GM23338 (cell line): ENCODE measurements at regions not wholly inside any gene's neighbourhood (a gene's known extent, or its start where the extent isn't known, plus 50 kb on each side); places are given as distances from the start of the nearest gene placed in this dataset.
"Not testable (repeated sequence)": the region's sequence is repeated elsewhere in the genome, so short reads cannot be mapped to it uniquely, and the experiment has no call there.

ENCODE experiments used
- ATAC-seq: fragments of 200-7000 bp; cut with Tn5 transposase; 3 replicates; pipeline ENCODE4 v1.9.1; 2020
- DNase-seq: peaks from one replicate; pipeline ENCODE4 v3.0.0-alpha.2; 2015; ENCODE audit warnings: low spot score
- H2AFZ ChIP-seq: fragments of 200-600 bp; sonication (generic); 2 replicates; pipeline ENCODE4 v1.8.0; 2016; ENCODE audit warnings: antibody characterized with exemption, mild to moderate bottlenecking, moderate library complexity
- H3F3A ChIP-seq: fragments of 200-600 bp; sonication (generic); replicated peaks from 2 replicates; pipeline ENCODE4 v1.8.0; 2017; ENCODE audit warnings: antibody characterized with exemption, mixed run types, low read depth
- H3K27ac ChIP-seq: fragments of 200-600 bp; sonication (generic); 2 replicates; pipeline ENCODE4 v1.6.1; 2016; ENCODE audit warnings: low read depth
- H3K27me3 ChIP-seq: fragments of 200-600 bp; sonication (generic); 2 replicates; pipeline ENCODE4 v1.8.0; 2016; ENCODE audit warnings: mild to moderate bottlenecking, mixed run types, moderate library complexity; ENCODE audit not compliant: insufficient read depth
- H3K36me3 ChIP-seq: fragments of 200-600 bp; sonication (generic); 2 replicates; pipeline ENCODE4 v1.8.0; 2016; ENCODE audit warnings: mild to moderate bottlenecking; ENCODE audit not compliant: insufficient read depth
- H3K4me1 ChIP-seq: fragments of 200-600 bp; sonication (generic); 2 replicates; pipeline ENCODE4 v1.8.0; 2016; ENCODE audit warnings: mild to moderate bottlenecking, moderate library complexity; ENCODE audit not compliant: insufficient read depth
- H3K4me2 ChIP-seq: fragments of 200-600 bp; sonication (generic); 2 replicates; pipeline ENCODE4 v1.7.1; 2017; ENCODE audit warnings: mixed run types
- H3K4me3 ChIP-seq: fragments of 200-600 bp; sonication (generic); 2 replicates; pipeline ENCODE4 v1.6.1; 2016; ENCODE audit warnings: mixed run types
- H3K79me2 ChIP-seq: fragments of 200-600 bp; sonication (generic); replicated peaks from 2 replicates; pipeline ENCODE4 v1.8.0; 2017; ENCODE audit warnings: mild to moderate bottlenecking; ENCODE audit not compliant: insufficient read depth
- H3K9me2 ChIP-seq: fragments of 200-600 bp; sonication (generic); 2 replicates; pipeline ENCODE4 v1.8.0; 2017; ENCODE audit not compliant: insufficient read depth
- H4K20me1 ChIP-seq: fragments of 200-600 bp; sonication (generic); replicated peaks from 2 replicates; pipeline ENCODE4 v1.8.0; 2017; ENCODE audit warnings: mild to moderate bottlenecking; ENCODE audit not compliant: insufficient read depth
- H3K27ac Mint-ChIP-seq: 2 replicates; pipeline ENCODE4 v1.8.0; 2020; ENCODE audit warnings: inconsistent platforms, mild to moderate bottlenecking, moderate library complexity, mixed read lengths
- H3K27me3 Mint-ChIP-seq: 3 replicates; pipeline ENCODE4 v1.8.0; 2022; ENCODE audit warnings: low read depth, mild to moderate bottlenecking, moderate library complexity, mixed read lengths, inconsistent platforms; ENCODE audit not compliant: insufficient read depth, poor library complexity
- H3K36me3 Mint-ChIP-seq: 3 replicates; pipeline ENCODE4 v1.8.0; 2021; ENCODE audit warnings: low read depth, mild to moderate bottlenecking, inconsistent platforms, moderate library complexity, mixed read lengths
- H3K4me1 Mint-ChIP-seq: 3 replicates; pipeline ENCODE4 v1.8.0; 2020; ENCODE audit warnings: mild to moderate bottlenecking, inconsistent platforms, mixed read lengths
- H3K4me3 Mint-ChIP-seq: 3 replicates; pipeline ENCODE4 v1.8.0; 2021; ENCODE audit warnings: moderate library complexity, mild to moderate bottlenecking, inconsistent platforms, mixed read lengths
- H3K9me3 Mint-ChIP-seq: 3 replicates; pipeline ENCODE4 v1.8.0; 2020; ENCODE audit warnings: moderate library complexity, mild to moderate bottlenecking, inconsistent platforms, mixed read lengths
- ETS1 ChIP-seq: IDR thresholded peaks from 2 replicates; pipeline ENCODE4 v1.6.1; 2016; ENCODE audit warnings: antibody characterized with exemption
- EZH2phosphoT487 ChIP-seq: fragments of 200-600 bp; sonication (generic); IDR thresholded peaks from one replicate; pipeline ENCODE4 v1.8.1; 2018; ENCODE audit warnings: antibody characterized with exemption; ENCODE audit not compliant: unreplicated experiment
- JUNB ChIP-seq: IDR thresholded peaks from one replicate; pipeline ENCODE4 v1.6.1; 2016; ENCODE audit warnings: antibody characterized with exemption; ENCODE audit not compliant: unreplicated experiment
- POLR2AphosphoS5 ChIP-seq: IDR thresholded peaks from 2 replicates; pipeline ENCODE4 v1.6.1; 2016; ENCODE audit warnings: antibody characterized with exemption, low read depth
- REST ChIP-seq: IDR thresholded peaks from one replicate; pipeline ENCODE4 v1.6.1; 2018; ENCODE audit warnings: antibody characterized with exemption; ENCODE audit not compliant: unreplicated experiment
- STAT1 ChIP-seq: IDR thresholded peaks from one replicate; pipeline ENCODE4 v1.6.1; 2016; ENCODE audit warnings: antibody characterized with exemption; ENCODE audit not compliant: unreplicated experiment
- ZNF114 ChIP-seq: fragments of 250-450 bp; sonication (Bioruptor Pico); IDR thresholded peaks from 2 replicates; pipeline ENCODE4 v1.5.0; 2020; ENCODE audit warnings: mild to moderate bottlenecking, moderate library complexity

GRCh38 chr19:28685802-28686201 is 527.1 kb downstream of the UQCRFS1 start:
- Histone ChIP-seq H3K79me2 (no peaks in the 10 kb centered on the region), H3K4me3 (no peak overlapping the region), H2AFZ (no peak overlapping the region), H3K27ac (no peak overlapping the region), H3K9me2 (no peaks in the 10 kb centered on the region), H3F3A (no peaks in the 10 kb centered on the region), H3K27me3 (no peaks in the 10 kb centered on the region), H4K20me1 (no peaks in the 10 kb centered on the region), H3K4me2 (no peak overlapping the region), H3K4me1 (no peaks in the 10 kb centered on the region), H3K36me3 (no peaks in the 10 kb centered on the region)
- DNase-seq (no peak), ATAC-seq (no peak)
- H3K27ac Mint-ChIP-seq, result no peak overlapping the region
- H3K4me3 Mint-ChIP-seq, result no peak overlapping the region
- TF ChIP-seq ETS1, result no peak
- no peak for TF ChIP-seq JUNB
- no peaks in the 10 kb centered on the region for H3K4me1 Mint-ChIP-seq
- H3K36me3 Mint-ChIP-seq, result peaks cover 14% of the 10 kb centered on the region; the same call in 2 of the 3 replicates
- H3K27me3 Mint-ChIP-seq, result no peaks in the 10 kb centered on the region
- H3K9me3 Mint-ChIP-seq, result peaks cover 4% of the 10 kb centered on the region; the same call in 2 of the 3 replicates

GRCh38 chr19:28685077-28685476 is 527.9 kb downstream of the UQCRFS1 start:
- not testable (repeated sequence) for ATAC-seq, H3K4me2 ChIP-seq, H3K27ac Mint-ChIP-seq, H2AFZ ChIP-seq, H3K9me2 ChIP-seq, H3K27me3 ChIP-seq, H3K36me3 ChIP-seq, H3K4me1 ChIP-seq, H3K79me2 ChIP-seq, H3K9me3 Mint-ChIP-seq, H3F3A ChIP-seq, H3K27me3 Mint-ChIP-seq, H4K20me1 ChIP-seq, H3K27ac ChIP-seq, H3K4me3 ChIP-seq, DNase-seq, H3K4me1 Mint-ChIP-seq, H3K4me3 Mint-ChIP-seq
- H3K36me3 Mint-ChIP-seq, result peaks cover 20% of the 10 kb centered on the region; the same call in 2 of the 3 replicates

GRCh38 chr19:28680111-28680510 is 532.8 kb downstream of the UQCRFS1 start:
- Histone ChIP-seq H3K9me2 (no peaks in the 10 kb centered on the region), H3K36me3 (no peaks in the 10 kb centered on the region), H3K4me1 (no peaks in the 10 kb centered on the region), H3K4me3 (no peak overlapping the region), H3K4me2 (no peak overlapping the region), H2AFZ (no peak overlapping the region), H3K27me3 (no peaks in the 10 kb centered on the region), H3K79me2 (no peaks in the 10 kb centered on the region), H3K27ac (no peak overlapping the region), H4K20me1 (no peaks in the 10 kb centered on the region), H3F3A (no peaks in the 10 kb centered on the region)
- DNase-seq, result no peak
- Mint-ChIP-seq H3K36me3 (peaks cover 16% of the 10 kb centered on the region), H3K27me3 (no peaks in the 10 kb centered on the region), H3K27ac (no peak overlapping the region), H3K9me3 (peaks cover 5% of the 10 kb centered on the region), H3K4me1 (no peaks in the 10 kb centered on the region), H3K4me3 (no peak overlapping the region)
- no peak for ATAC-seq
- TF ChIP-seq STAT1, result no peak
- TF ChIP-seq POLR2AphosphoS5, result no peak
- TF ChIP-seq REST, result no peak
- TF ChIP-seq EZH2phosphoT487, result no peak
- no peak for TF ChIP-seq ZNF114
